ENCODE measurements at regions not wholly inside any gene's neighbourhood (a gene's known extent, or its start where the extent isn't known, plus 50 kb on each side); places are given as distances from the start of the nearest gene placed in this dataset.

- Histone ChIP-seq H3K9ac (no peak overlapping the region), H3K36me3 (ENCODE audit: control insufficient read depth, insufficient read depth, low read length) (no peaks in the 10 kb centered on the region), H3K4me2 (ENCODE audit: low read length) (no peak overlapping the region), H2AFZ (no peak overlapping the region), H3K4me3 (ENCODE audit: low read depth, low read length) (no peak overlapping the region), H3K27me3 (ENCODE audit: control insufficient read depth, insufficient read depth, low read length) (no peaks in the 10 kb centered on the region), H3K4me1 (no peaks in the 10 kb centered on the region), H3K79me2 (no peaks in the 10 kb centered on the region), H3K9me3 (ENCODE audit: control insufficient read depth, low read length) (no peaks in the 10 kb centered on the region), H3K27ac (no peak overlapping the region)
- TF ChIP-seq CTCF (IDR thresholded peaks at IDR 0.05), result no peak
Observed at GRCh38 chr7:49038821-49039358, 114.5 kb downstream of the CDC14C start.

DNA sequence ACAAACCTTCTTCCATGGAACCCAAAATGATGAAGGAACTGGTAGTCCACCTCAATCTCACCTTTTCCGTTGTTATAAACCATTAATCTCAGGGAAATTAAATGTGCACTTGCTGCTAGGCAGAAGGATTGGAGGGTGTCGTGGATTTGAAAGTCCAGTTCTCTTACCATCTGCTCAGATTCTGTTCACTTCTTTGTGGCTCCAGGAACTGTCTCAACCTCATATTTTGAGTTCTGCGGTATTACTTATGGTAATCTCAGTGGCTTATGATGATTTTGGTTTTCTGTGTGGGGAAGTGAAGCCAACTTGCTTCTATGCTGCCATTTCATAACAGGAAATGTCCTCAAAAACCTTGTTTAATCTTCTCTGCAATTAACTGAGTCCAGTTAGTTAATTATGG, 136.4 kb downstream of the CDC14C start:
- Histone ChIP-seq H3K27me3 (ENCODE audit: control insufficient read depth, insufficient read depth, low read length) (no peaks in the 10 kb centered on the region), H3K4me1 (no peaks in the 10 kb centered on the region), H3K36me3 (ENCODE audit: control insufficient read depth, insufficient read depth, low read length) (no peaks in the 10 kb centered on the region), H3K4me3 (ENCODE audit: low read depth, low read length) (no peak overlapping the region), H3K4me2 (ENCODE audit: low read length) (no peak overlapping the region), H3K79me2 (no peaks in the 10 kb centered on the region), H2AFZ (no peak overlapping the region), H3K27ac (no peak overlapping the region), H3K9me3 (ENCODE audit: control insufficient read depth, low read length) (no peaks in the 10 kb centered on the region), H3K9ac (no peak overlapping the region)
- no peak for TF ChIP-seq CTCF (IDR thresholded peaks at IDR 0.05)

DNA sequence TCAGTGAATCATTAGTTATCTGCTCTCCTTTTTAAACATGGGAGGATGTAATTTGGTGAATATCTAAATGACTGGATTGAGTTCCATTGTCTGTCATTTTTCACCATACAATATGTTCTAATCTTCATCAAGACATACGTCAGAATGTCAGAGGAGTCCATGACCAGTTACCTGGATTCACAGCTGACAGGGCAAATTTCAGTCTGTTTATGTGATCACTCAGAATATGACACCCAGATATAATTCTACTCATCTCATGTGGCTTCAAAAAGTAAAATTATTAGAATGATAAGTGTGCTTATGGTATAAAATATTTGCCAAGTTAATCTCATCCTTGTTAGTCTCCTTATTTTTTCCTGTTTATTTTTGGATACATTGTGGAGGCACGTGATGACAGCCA, 150.2 kb downstream of the CDC14C start:
- no peaks in the 10 kb centered on the region for H3K27me3 ChIP-seq (ENCODE audit: control insufficient read depth, insufficient read depth, low read length)
- no peaks in the 10 kb centered on the region for H3K9me3 ChIP-seq (ENCODE audit: control insufficient read depth, low read length)
- H3K79me2 ChIP-seq, result no peaks in the 10 kb centered on the region
- no peak overlapping the region for H3K27ac ChIP-seq
- no peak overlapping the region for H2AFZ ChIP-seq
- H3K4me2 ChIP-seq (ENCODE audit: low read length), result no peak overlapping the region
- H3K4me1 ChIP-seq, result no peaks in the 10 kb centered on the region
- no peak overlapping the region for H3K9ac ChIP-seq
- TF ChIP-seq CTCF (IDR thresholded peaks at IDR 0.05), result no peak
- no peaks in the 10 kb centered on the region for H3K36me3 ChIP-seq (ENCODE audit: control insufficient read depth, insufficient read depth, low read length)
- H3K4me3 ChIP-seq (ENCODE audit: low read depth, low read length), result no peak overlapping the region

DNA sequence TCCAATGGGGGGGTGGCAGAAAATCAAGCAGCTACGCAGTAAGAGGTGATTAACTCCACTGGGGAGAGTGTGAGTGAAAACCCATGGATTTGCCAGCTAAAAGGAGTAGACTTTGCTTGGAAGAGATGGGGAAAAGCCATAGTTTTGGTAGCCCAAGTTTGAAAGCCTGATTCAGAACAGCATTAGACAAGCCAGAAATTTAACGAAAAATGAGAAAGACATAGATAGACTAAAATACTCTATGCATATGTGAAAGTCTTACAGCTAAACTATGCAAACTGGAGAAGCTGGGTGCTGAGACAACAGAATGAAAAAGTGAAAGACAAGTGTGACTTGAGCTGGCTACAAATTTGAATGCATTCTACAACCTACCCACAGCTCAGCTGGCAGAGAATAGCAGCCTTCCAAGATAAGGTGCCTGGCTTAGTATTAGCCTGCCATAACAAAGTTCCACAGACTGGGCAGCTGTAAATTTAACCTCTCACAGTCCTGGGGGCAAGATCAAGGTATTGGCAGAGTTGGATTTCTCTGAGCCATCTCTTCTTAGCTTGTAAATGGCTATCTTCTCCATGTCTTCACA, 156.6 kb downstream of the CDC14C start:
- Histone ChIP-seq H3K36me3 (ENCODE audit: control insufficient read depth, insufficient read depth, low read length) (no peaks in the 10 kb centered on the region), H2AFZ (no peak overlapping the region), H3K27ac (no peak overlapping the region), H3K4me2 (ENCODE audit: low read length) (no peak overlapping the region), H3K79me2 (no peaks in the 10 kb centered on the region), H3K27me3 (ENCODE audit: control insufficient read depth, insufficient read depth, low read length) (no peaks in the 10 kb centered on the region), H3K4me3 (ENCODE audit: low read depth, low read length) (no peak overlapping the region), H3K9me3 (ENCODE audit: control insufficient read depth, low read length) (no peaks in the 10 kb centered on the region), H3K9ac (no peak overlapping the region), H3K4me1 (no peaks in the 10 kb centered on the region)
- TF ChIP-seq CTCF (IDR thresholded peaks at IDR 0.05), result no peak

- Histone ChIP-seq H3K4me3 (ENCODE audit: low read depth, low read length) (no peak overlapping the region), H3K4me1 (no peaks in the 10 kb centered on the region), H3K4me2 (ENCODE audit: low read length) (no peak overlapping the region), H3K27ac (no peak overlapping the region), H3K79me2 (no peaks in the 10 kb centered on the region), H3K27me3 (ENCODE audit: control insufficient read depth, insufficient read depth, low read length) (no peaks in the 10 kb centered on the region), H2AFZ (no peak overlapping the region), H3K36me3 (ENCODE audit: control insufficient read depth, insufficient read depth, low read length) (no peaks in the 10 kb centered on the region), H3K9ac (no peak overlapping the region), H3K9me3 (ENCODE audit: control insufficient read depth, low read length) (no peaks in the 10 kb centered on the region)
- no peak for TF ChIP-seq CTCF (IDR thresholded peaks at IDR 0.05)
Observed at GRCh38 chr7:49088017-49088416, 163.7 kb downstream of the CDC14C start.
